IMR-90 (cell line): ENCODE measurements at regions not wholly inside any gene's neighbourhood (a gene's known extent, or its start where the extent isn't known, plus 50 kb on each side); places are given as distances from the start of the nearest gene placed in this dataset.

Source experiments
- ATAC-seq: fragments of 200-7000 bp; cut with Tn5 transposase; 2 replicates; pipeline ENCODE4 v1.9.1; 2020; ENCODE audit warnings: low read depth, mild to moderate bottlenecking, moderate library complexity
- BruUV-seq: library from RNA; stranded (reverse); fragments of 400-500 nt; replicated peaks from 2 replicates; lab custom pipeline; 2021; lab: Mats Ljungman, UMichigan
- CTCF ChIA-PET: fragments of 300-600 bp; formaldehyde crosslinking; extraction: SDS; loops from one replicate; lab custom pipeline; 2021; ENCODE audit warnings: antibody characterized with exemption; lab: Yijun Ruan, JAX
- POLR2A ChIA-PET: fragments of 300-600 bp; sonication (Branson Sonifier 250); formaldehyde crosslinking; loops from one replicate; lab custom pipeline; 2022; ENCODE audit warnings: antibody characterized with exemption; ENCODE audit not compliant: unreplicated experiment; lab: Charles Lee
- DNase-seq: peaks from one replicate; pipeline ENCODE4 v3.0.0; 2013
- H2AFZ ChIP-seq: replicated peaks from 2 replicates; pipeline ENCODE3; 2013; ENCODE audit warnings: low read length, mild to moderate bottlenecking; ENCODE audit not compliant: poor library complexity
- H2AK5ac ChIP-seq: 2 replicates; pipeline ENCODE4 v1.6.1; 2013; ENCODE audit warnings: low read depth, low read length, inconsistent platforms
- H2AK9ac ChIP-seq: replicated peaks from 2 replicates; pipeline ENCODE3; 2013; ENCODE audit warnings: mild to moderate bottlenecking, low read depth, low read length, moderate library complexity; ENCODE audit not compliant: poor library complexity
- H2BK120ac ChIP-seq: 2 replicates; pipeline ENCODE4 v1.6.1; 2013; ENCODE audit warnings: low read depth, low read length, inconsistent platforms
- H2BK15ac ChIP-seq: 3 replicates; pipeline ENCODE4 v1.6.1; 2013; ENCODE audit warnings: low read depth, low read length, inconsistent platforms
- H2BK20ac ChIP-seq: 2 replicates; pipeline ENCODE4 v1.6.1; 2013; ENCODE audit warnings: low read depth, mild to moderate bottlenecking, inconsistent platforms, low read length, moderate library complexity
- H2BK5ac ChIP-seq: 2 replicates; pipeline ENCODE4 v1.6.1; 2013; ENCODE audit warnings: mild to moderate bottlenecking, low read depth, low read length, inconsistent platforms; ENCODE audit not compliant: poor library complexity, severe bottlenecking
- H3K14ac ChIP-seq: replicated peaks from 2 replicates; pipeline ENCODE4 v1.6.1; 2013; ENCODE audit warnings: low read depth, low read length, inconsistent platforms
- H3K18ac ChIP-seq: 2 replicates; pipeline ENCODE4 v1.6.1; 2013; ENCODE audit warnings: low read depth, low read length, control low read depth
- H3K23ac ChIP-seq: 2 replicates; pipeline ENCODE4 v1.6.1; 2013; ENCODE audit warnings: low read depth, low read length, inconsistent platforms
- H3K27ac ChIP-seq: 2 replicates; pipeline ENCODE4 v1.5.1; 2013; ENCODE audit warnings: mild to moderate bottlenecking, control low read depth, low read length; ENCODE audit not compliant: insufficient read depth
- H3K27me3 ChIP-seq: 2 replicates; pipeline ENCODE4 v1.6.1; 2013; ENCODE audit warnings: low read length; ENCODE audit not compliant: control insufficient read depth, insufficient read depth
- H3K36me3 ChIP-seq: 2 replicates; pipeline ENCODE4 v1.6.1; 2013; ENCODE audit warnings: low read length, mixed read lengths; ENCODE audit not compliant: control insufficient read depth, insufficient read depth
- H3K4ac ChIP-seq: 2 replicates; pipeline ENCODE4 v1.6.1; 2013; ENCODE audit warnings: low read depth, low read length, inconsistent platforms
- H3K4me1 ChIP-seq: 2 replicates; pipeline ENCODE4 v1.6.1; 2013; ENCODE audit warnings: low read length, mixed read lengths; ENCODE audit not compliant: control insufficient read depth, insufficient read depth
- H3K4me2 ChIP-seq: 2 replicates; pipeline ENCODE4 v1.6.1; 2013; ENCODE audit warnings: low read depth, mild to moderate bottlenecking, control low read depth, low read length, moderate library complexity
- H3K4me3 ChIP-seq: 2 replicates; pipeline ENCODE4 v1.5.1; 2013; ENCODE audit warnings: low read depth, mild to moderate bottlenecking, control low read depth, low read length, moderate library complexity; ENCODE audit not compliant: insufficient read depth
- H3K56ac ChIP-seq: 2 replicates; pipeline ENCODE4 v1.6.1; 2013; ENCODE audit warnings: low read length, inconsistent platforms; ENCODE audit not compliant: insufficient read depth; ENCODE audit errors: extremely low read depth
- H3K79me1 ChIP-seq, 2 experiments: 2 replicates each; pipeline ENCODE4 v1.6.1; 2013; ENCODE audit warnings: low read length in 2 of 2, inconsistent platforms in 1 of 2, low read depth in 1 of 2
- H3K9ac ChIP-seq: 2 replicates; pipeline ENCODE4 v1.6.1; 2013; ENCODE audit warnings: low read depth, low read length, control low read depth
- H3K9me1 ChIP-seq: 2 replicates; pipeline ENCODE4 v1.6.1; 2013; ENCODE audit warnings: low read length, inconsistent platforms; ENCODE audit not compliant: insufficient read depth
- H3K9me3 ChIP-seq: 2 replicates; pipeline ENCODE4 v1.6.1; 2013; ENCODE audit warnings: low read length; ENCODE audit not compliant: control insufficient read depth, insufficient read depth
- H4K20me1 ChIP-seq: 2 replicates; pipeline ENCODE4 v1.6.1; 2013; ENCODE audit warnings: low read length, inconsistent platforms; ENCODE audit not compliant: insufficient read depth
- H4K5ac ChIP-seq: 2 replicates; pipeline ENCODE4 v1.6.1; 2013; ENCODE audit warnings: mild to moderate bottlenecking, low read depth, low read length, control low read depth
- H4K8ac ChIP-seq, 2 experiments: 2 replicates each; pipeline ENCODE4 v1.6.1; 2013; ENCODE audit warnings: low read depth in 2 of 2, low read length in 2 of 2, control low read depth in 1 of 2, inconsistent platforms in 1 of 2
- H4K91ac ChIP-seq: 2 replicates; pipeline ENCODE4 v1.6.1; 2013; ENCODE audit warnings: low read depth, low read length, inconsistent platforms; ENCODE audit not compliant: insufficient read depth
- BHLHE40 ChIP-seq: fragments of 150-350 bp; IDR thresholded peaks from 2 replicates; pipeline ENCODE4 v1.6.1; 2016; ENCODE audit warnings: mild to moderate bottlenecking, low read depth, low read length
- MAFK ChIP-seq: IDR thresholded peaks from 2 replicates; pipeline ENCODE4 v1.6.1; 2012; ENCODE audit warnings: low read depth, low read length, improper control_type of control experiment
- MAZ ChIP-seq: IDR thresholded peaks from 2 replicates; pipeline ENCODE4 v1.6.1; 2012; ENCODE audit warnings: low read depth, mild to moderate bottlenecking, low read length, improper control_type of control experiment, moderate library complexity, borderline replicate concordance
- MXI1 ChIP-seq: IDR thresholded peaks from 2 replicates; pipeline ENCODE4 v1.6.1; 2012; ENCODE audit warnings: low read depth, mild to moderate bottlenecking, low read length, moderate library complexity, borderline replicate concordance
- POLR2A ChIP-seq: IDR thresholded peaks from 2 replicates; pipeline ENCODE4 v1.6.1; 2012; ENCODE audit warnings: mild to moderate bottlenecking, low read depth, low read length
- RAD21 ChIP-seq: IDR thresholded peaks from 2 replicates; pipeline ENCODE4 v1.6.1; 2012; ENCODE audit warnings: low read length, improper control_type of control experiment
- RCOR1 ChIP-seq: IDR thresholded peaks from 2 replicates; pipeline ENCODE4 v1.6.1; 2012; ENCODE audit warnings: mild to moderate bottlenecking, low read length, improper control_type of control experiment; ENCODE audit not compliant: insufficient replicate concordance
- RFX5 ChIP-seq: IDR thresholded peaks from 2 replicates; pipeline ENCODE4 v1.8.0; 2012; ENCODE audit warnings: low read depth, mild to moderate bottlenecking, low read length, moderate library complexity
- SMC3 ChIP-seq: fragments of 150-350 bp; IDR thresholded peaks from 2 replicates; pipeline ENCODE4 v1.6.1; 2016; ENCODE audit warnings: low read depth, mild to moderate bottlenecking, antibody characterized with exemption, low read length, moderate library complexity
- WGBS, 2 experiments: methylation state at CpG; one replicate each; pipeline versions ENCODE4 v1.1.5 to v1.1.7; 2013; ENCODE audit warnings: missing lambda C conversion rate in 2 of 2; ENCODE audit not compliant: insufficient read length in 1 of 2; ENCODE audit errors: extremely low coverage in 2 of 2; 5-methylcytosine and 5-hydroxymethylcytosine counted together
- dilution Hi-C: fragments of 300-500 bp; cut with HindIII; formaldehyde crosslinking; loops from one replicate; pipeline ENCODE4 v1.14.3; 2018; ENCODE audit warnings: low sequenced_read_pairs; ENCODE audit not compliant: unreplicated experiment
- in situ Hi-C: fragments of 300-500 bp; cut with MboI; formaldehyde crosslinking; loops from 3 replicates; pipeline ENCODE4 v1.14.3; 2019; ENCODE audit warnings: low sequenced_read_pairs, inconsistent platforms, mixed read lengths
- intact Hi-C: fragments of 100-400 bp; cut with micrococcal nuclease; formaldehyde crosslinking; loops from 2 replicates; pipeline ENCODE4 v1.10.0; 2022
- TF ChIP-seq, protein P1 (sequence below): conservative IDR thresholded peaks from 2 replicates; pipeline ENCODE4 v1.5.1; 2012; ENCODE audit warnings: mild to moderate bottlenecking, low read depth, low read length, improper control_type of control experiment
- TF ChIP-seq, protein P2 (sequence below): fragments of 150-350 bp; IDR thresholded peaks from 2 replicates; pipeline ENCODE4 v1.6.1; 2017; ENCODE audit warnings: mild to moderate bottlenecking, antibody characterized with exemption, low read length, low read depth
- TF ChIP-seq, protein P3 (sequence below): fragments of 150-350 bp; IDR thresholded peaks from 2 replicates; pipeline ENCODE4 v1.6.1; 2016; ENCODE audit warnings: low read depth, mild to moderate bottlenecking, low read length, moderate library complexity, borderline replicate concordance

DNA sequence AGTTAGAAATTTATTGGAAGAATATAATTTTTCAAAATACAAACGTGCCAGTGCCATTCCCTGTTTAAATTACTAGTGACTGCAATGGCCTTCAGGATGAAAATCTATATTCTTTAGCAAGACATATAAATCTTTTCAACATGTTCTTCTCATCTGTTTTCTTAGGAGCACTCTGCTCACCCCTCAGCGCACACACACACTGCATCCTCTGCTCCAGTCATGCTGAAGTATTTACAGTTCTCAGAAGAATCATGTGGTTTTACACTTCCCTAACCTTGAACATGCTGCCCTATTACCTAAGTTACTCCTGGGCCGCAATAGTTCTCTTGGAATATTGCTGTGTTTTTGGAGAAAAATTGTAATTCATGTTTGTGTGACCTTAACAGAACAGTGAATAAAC, 820.6 kb downstream of the CDH8 start:
- H2AK9ac ChIP-seq: no peak overlapping the region
- intact Hi-C loops (no loop called here), in situ Hi-C loops (no loop called here), dilution Hi-C loops (no loop called here)
- ATAC-seq (no peak), DNase-seq (no peak)
- ChIA-PET CTCF (no interaction called here), POLR2A (no interaction called here)
- no peak overlapping the region for H3K14ac ChIP-seq
- no peak overlapping the region for H2BK15ac ChIP-seq
- H3K4me3 ChIP-seq: no peak overlapping the region
- H3K9me1 ChIP-seq: no peaks in the 10 kb centered on the region
- H3K4me1 ChIP-seq: no peaks in the 10 kb centered on the region
- H3K79me1 ChIP-seq: no peaks in the 10 kb centered on the region
- H4K8ac ChIP-seq: no peak overlapping the region
- H4K5ac ChIP-seq: no peak overlapping the region
- no peak overlapping the region for H2BK20ac ChIP-seq
- BruUV-seq: no TSS peak
- no CpG with 5 or more reads among the region's 3 CpGs for WGBS, 2 experiments
- H2AK5ac ChIP-seq: no peak overlapping the region
- H4K91ac ChIP-seq: no peak overlapping the region
- no peaks in the 10 kb centered on the region for H3K36me3 ChIP-seq
- H3K4ac ChIP-seq: no peak overlapping the region
- H3K27ac ChIP-seq: no peak overlapping the region
- no peak overlapping the region for H2BK120ac ChIP-seq
- TF ChIP-seq, protein P1, sequence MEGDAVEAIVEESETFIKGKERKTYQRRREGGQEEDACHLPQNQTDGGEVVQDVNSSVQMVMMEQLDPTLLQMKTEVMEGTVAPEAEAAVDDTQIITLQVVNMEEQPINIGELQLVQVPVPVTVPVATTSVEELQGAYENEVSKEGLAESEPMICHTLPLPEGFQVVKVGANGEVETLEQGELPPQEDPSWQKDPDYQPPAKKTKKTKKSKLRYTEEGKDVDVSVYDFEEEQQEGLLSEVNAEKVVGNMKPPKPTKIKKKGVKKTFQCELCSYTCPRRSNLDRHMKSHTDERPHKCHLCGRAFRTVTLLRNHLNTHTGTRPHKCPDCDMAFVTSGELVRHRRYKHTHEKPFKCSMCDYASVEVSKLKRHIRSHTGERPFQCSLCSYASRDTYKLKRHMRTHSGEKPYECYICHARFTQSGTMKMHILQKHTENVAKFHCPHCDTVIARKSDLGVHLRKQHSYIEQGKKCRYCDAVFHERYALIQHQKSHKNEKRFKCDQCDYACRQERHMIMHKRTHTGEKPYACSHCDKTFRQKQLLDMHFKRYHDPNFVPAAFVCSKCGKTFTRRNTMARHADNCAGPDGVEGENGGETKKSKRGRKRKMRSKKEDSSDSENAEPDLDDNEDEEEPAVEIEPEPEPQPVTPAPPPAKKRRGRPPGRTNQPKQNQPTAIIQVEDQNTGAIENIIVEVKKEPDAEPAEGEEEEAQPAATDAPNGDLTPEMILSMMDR: no peak
- TF ChIP-seq RAD21: no peak
- TF ChIP-seq MAZ: no peak
- no peak for TF ChIP-seq SMC3
- no peak for TF ChIP-seq RFX5
- TF ChIP-seq MAFK: no peak
- TF ChIP-seq, protein P2, sequence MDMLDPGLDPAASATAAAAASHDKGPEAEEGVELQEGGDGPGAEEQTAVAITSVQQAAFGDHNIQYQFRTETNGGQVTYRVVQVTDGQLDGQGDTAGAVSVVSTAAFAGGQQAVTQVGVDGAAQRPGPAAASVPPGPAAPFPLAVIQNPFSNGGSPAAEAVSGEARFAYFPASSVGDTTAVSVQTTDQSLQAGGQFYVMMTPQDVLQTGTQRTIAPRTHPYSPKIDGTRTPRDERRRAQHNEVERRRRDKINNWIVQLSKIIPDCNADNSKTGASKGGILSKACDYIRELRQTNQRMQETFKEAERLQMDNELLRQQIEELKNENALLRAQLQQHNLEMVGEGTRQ: no peak
- TF ChIP-seq, protein P3, sequence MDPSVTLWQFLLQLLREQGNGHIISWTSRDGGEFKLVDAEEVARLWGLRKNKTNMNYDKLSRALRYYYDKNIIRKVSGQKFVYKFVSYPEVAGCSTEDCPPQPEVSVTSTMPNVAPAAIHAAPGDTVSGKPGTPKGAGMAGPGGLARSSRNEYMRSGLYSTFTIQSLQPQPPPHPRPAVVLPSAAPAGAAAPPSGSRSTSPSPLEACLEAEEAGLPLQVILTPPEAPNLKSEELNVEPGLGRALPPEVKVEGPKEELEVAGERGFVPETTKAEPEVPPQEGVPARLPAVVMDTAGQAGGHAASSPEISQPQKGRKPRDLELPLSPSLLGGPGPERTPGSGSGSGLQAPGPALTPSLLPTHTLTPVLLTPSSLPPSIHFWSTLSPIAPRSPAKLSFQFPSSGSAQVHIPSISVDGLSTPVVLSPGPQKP: no peak
- TF ChIP-seq RCOR1: no peak
- no peak for TF ChIP-seq POLR2A
- no peak for TF ChIP-seq BHLHE40
- no peak for TF ChIP-seq MXI1
- H4K20me1 ChIP-seq: no peaks in the 10 kb centered on the region
- H3K23ac ChIP-seq: no peak overlapping the region
- H3K9me3 ChIP-seq: no peaks in the 10 kb centered on the region
- H3K56ac ChIP-seq: no peak overlapping the region
- H3K9ac ChIP-seq: no peak overlapping the region
- H3K4me2 ChIP-seq: no peak overlapping the region
- no peaks in the 10 kb centered on the region for H3K27me3 ChIP-seq
- H3K18ac ChIP-seq: no peak overlapping the region
- no peak overlapping the region for H2BK5ac ChIP-seq
- H2AFZ ChIP-seq: no peak overlapping the region
